H1 (cell line): ENCODE measurements at regions not wholly inside any gene's neighbourhood (a gene's known extent, or its start where the extent isn't known, plus 50 kb on each side); places are given as distances from the start of the nearest gene placed in this dataset.

Experiments used
- CTCF ChIA-PET: fragments of 300-600 bp; sonication (Branson Sonifier 250); formaldehyde crosslinking; loops from one replicate; lab custom pipeline; 2021; ENCODE audit not compliant: partially characterized antibody; lab: Charles Lee
- POLR2A ChIA-PET: fragments of 300-600 bp; sonication (Branson Sonifier 250); formaldehyde crosslinking; loops from one replicate; lab custom pipeline; 2021; ENCODE audit warnings: inconsistent platforms; ENCODE audit not compliant: partially characterized antibody; lab: Charles Lee
- DNase-seq, 2 experiments: peaks; one replicate each; pipeline versions ENCODE4 v3.0.0 to v3.0.0-alpha.2; 2010 to 2022; ENCODE audit warnings: low spot score in 2 of 2, low read depth in 1 of 2, mixed read lengths in 1 of 2
- FAIRE-seq: peaks from 2 replicates; lab custom pipeline; 2011; peaks lifted over from hg19 to GRCh38; lab: Jason Lieb, UNC
- H2AFZ ChIP-seq: 2 replicates; pipeline ENCODE4 v1.8.1; 2012; ENCODE audit warnings: low read length, inconsistent platforms
- H2AK5ac ChIP-seq: 2 replicates; pipeline ENCODE4 v1.6.1; 2013; ENCODE audit warnings: low read depth, low read length
- H2BK120ac ChIP-seq: replicated peaks from 2 replicates; pipeline ENCODE3; 2013; ENCODE audit warnings: low read depth, low read length, inconsistent platforms
- H2BK12ac ChIP-seq: 2 replicates; pipeline ENCODE4 v1.6.1; 2013; ENCODE audit warnings: low read depth, low read length
- H2BK15ac ChIP-seq: 2 replicates; pipeline ENCODE4 v1.6.1; 2013; ENCODE audit warnings: low read length
- H2BK20ac ChIP-seq: 2 replicates; pipeline ENCODE4 v1.6.1; 2013; ENCODE audit warnings: low read length
- H2BK5ac ChIP-seq: 2 replicates; pipeline ENCODE4 v1.6.1; 2013; ENCODE audit warnings: low read depth, low read length
- H3K14ac ChIP-seq: 2 replicates; pipeline ENCODE4 v1.6.1; 2013; ENCODE audit warnings: inconsistent platforms; ENCODE audit not compliant: insufficient read length
- H3K18ac ChIP-seq: 2 replicates; pipeline ENCODE4 v1.6.1; 2013; ENCODE audit warnings: low read length; ENCODE audit errors: extremely low read depth
- H3K23ac ChIP-seq: 2 replicates; pipeline ENCODE4 v1.6.1; 2013; ENCODE audit warnings: inconsistent platforms; ENCODE audit not compliant: insufficient read length
- H3K23me2 ChIP-seq: 2 replicates; pipeline ENCODE4 v1.6.1; 2013; ENCODE audit warnings: low read depth, low read length
- H3K27ac ChIP-seq: 2 replicates; pipeline ENCODE4 v1.6.1; 2011; ENCODE audit warnings: low read depth, low read length, inconsistent platforms
- H3K27me3 ChIP-seq, 4 experiments: replicated peaks in 1 of 4; 1 replicate in 1 of 4; 2 replicates in 3 of 4; pipeline versions ENCODE4 v1.6.1 to v1.8.1; 2011 to 2013; ENCODE audit warnings: low read length in 3 of 4, mild to moderate bottlenecking in 3 of 4, inconsistent platforms in 2 of 4, mixed read lengths in 2 of 4, moderate library complexity in 1 of 4; ENCODE audit not compliant: control insufficient read depth in 3 of 4, insufficient read depth in 3 of 4; ENCODE audit errors: extremely low read depth in 1 of 4
- H3K36me3 ChIP-seq, 4 experiments: 2 replicates each; pipeline versions ENCODE4 v1.6.1 to v1.8.1; 2011 to 2013; ENCODE audit warnings: mild to moderate bottlenecking in 4 of 4, low read length in 3 of 4, moderate library complexity in 2 of 4, control low read depth in 1 of 4, inconsistent platforms in 1 of 4; ENCODE audit not compliant: insufficient read depth in 4 of 4, control insufficient read depth in 2 of 4
- H3K4ac ChIP-seq: replicated peaks from 2 replicates; pipeline ENCODE3; 2013; ENCODE audit warnings: low read length, low read depth, mixed read lengths, inconsistent platforms; ENCODE audit not compliant: insufficient read length
- H3K4me1 ChIP-seq, 4 experiments: replicated peaks in 1 of 4; 1 replicate in 1 of 4; 2 replicates in 3 of 4; pipeline versions ENCODE4 v1.6.1 to v1.8.1; 2011 to 2013; ENCODE audit warnings: low read length in 3 of 4, inconsistent platforms in 2 of 4, mixed read lengths in 1 of 4; ENCODE audit not compliant: insufficient read depth in 4 of 4, control insufficient read depth in 3 of 4
- H3K4me2 ChIP-seq, 2 experiments: 2 replicates each; pipeline versions ENCODE4 v1.6.1 to v1.8.1; 2011 to 2013; ENCODE audit warnings: low read depth in 2 of 2, low read length in 2 of 2, control low read depth in 1 of 2, inconsistent platforms in 1 of 2, mild to moderate bottlenecking in 1 of 2; ENCODE audit not compliant: insufficient read depth in 1 of 2
- H3K4me3 ChIP-seq, 4 experiments: fragments of 200-600, 300-600 bp in 1 of 4; sonication (generic), shearing (Covaris generic), sonication (Bioruptor Twin) in 1 of 4; 2 replicates each; pipeline versions ENCODE4 v1.5.1 to v1.8.1; 2011 to 2016; ENCODE audit warnings: low read length in 4 of 4, low read depth in 3 of 4, control low read depth in 2 of 4, inconsistent platforms in 2 of 4, mild to moderate bottlenecking in 2 of 4, mixed read lengths in 1 of 4, moderate library complexity in 1 of 4; ENCODE audit not compliant: insufficient read depth in 2 of 4; ENCODE audit errors: extremely low read depth in 1 of 4
- H3K56ac ChIP-seq: replicated peaks from 2 replicates; pipeline ENCODE3; 2013; ENCODE audit warnings: low read depth, mild to moderate bottlenecking, mixed read lengths, low read length, inconsistent platforms; ENCODE audit not compliant: insufficient read length
- H3K79me1 ChIP-seq: 2 replicates; pipeline ENCODE4 v1.6.1; 2013; ENCODE audit warnings: low read depth, low read length, control low read depth
- H3K79me2 ChIP-seq, 2 experiments: 2 replicates each; pipeline versions ENCODE4 v1.6.1 to v1.8.1; 2012 to 2013; ENCODE audit warnings: low read length in 2 of 2, mild to moderate bottlenecking in 2 of 2, inconsistent platforms in 1 of 2; ENCODE audit not compliant: insufficient read depth in 2 of 2, control insufficient read depth in 1 of 2
- H3K9ac ChIP-seq, 4 experiments: replicated peaks in 1 of 4; 1 replicate in 1 of 4; 2 replicates in 3 of 4; pipeline versions ENCODE4 v1.6.1 to v1.8.1; 2011 to 2013; ENCODE audit warnings: low read depth in 3 of 4, low read length in 3 of 4, control low read depth in 2 of 4, mild to moderate bottlenecking in 2 of 4, moderate library complexity in 2 of 4, inconsistent platforms in 1 of 4; ENCODE audit errors: extremely low read depth in 1 of 4
- H3K9me3 ChIP-seq, 2 experiments: 2 replicates each; pipeline versions ENCODE4 v1.6.1 to v1.8.1; 2012 to 2013; ENCODE audit warnings: mild to moderate bottlenecking in 2 of 2, moderate library complexity in 2 of 2, control low read depth in 1 of 2, inconsistent platforms in 1 of 2, low read depth in 1 of 2, low read length in 1 of 2, mixed read lengths in 1 of 2; ENCODE audit not compliant: insufficient read depth in 2 of 2
- H4K20me1 ChIP-seq, 2 experiments: replicated peaks in 1 of 2; 2 replicates each; pipeline versions ENCODE3 to v1.8.1; 2011 to 2013; ENCODE audit warnings: inconsistent platforms in 2 of 2, low read length in 2 of 2, mild to moderate bottlenecking in 1 of 2; ENCODE audit not compliant: insufficient read depth in 2 of 2, control insufficient read depth in 1 of 2
- H4K5ac ChIP-seq: 2 replicates; pipeline ENCODE4 v1.6.1; 2013; ENCODE audit warnings: low read length, low read depth, mixed read lengths, inconsistent platforms; ENCODE audit not compliant: insufficient read length
- H4K8ac ChIP-seq: 2 replicates; pipeline ENCODE4 v1.8.0; 2013; ENCODE audit warnings: mild to moderate bottlenecking, moderate library complexity, low read length, inconsistent platforms; ENCODE audit not compliant: insufficient read depth; ENCODE audit errors: extremely low read depth
- H4K91ac ChIP-seq: replicated peaks from 2 replicates; pipeline ENCODE3; 2013; ENCODE audit warnings: low read length, mixed read lengths, inconsistent platforms; ENCODE audit not compliant: insufficient read length
- ASH2L ChIP-seq: fragments of 200-600, 300-600 bp; sonication (generic); IDR thresholded peaks from one replicate; pipeline ENCODE4 v1.7.1; 2017; ENCODE audit warnings: low read length
- CHD1 ChIP-seq: IDR thresholded peaks from 2 replicates; pipeline ENCODE4 v1.6.1; 2012; ENCODE audit warnings: low read depth, low read length, improper control_type of control experiment
- EZH2 ChIP-seq: fragments of 200-600 bp; sonication (generic); IDR thresholded peaks from 2 replicates; pipeline ENCODE4 v1.7.1; 2012; ENCODE audit warnings: low read depth, mild to moderate bottlenecking, moderate library complexity, low read length, inconsistent platforms; ENCODE audit not compliant: severe bottlenecking
- SP1 ChIP-seq: IDR thresholded peaks from 2 replicates; pipeline ENCODE4 v1.6.1; 2011; ENCODE audit warnings: low read depth, low read length
- TCF12 ChIP-seq: IDR thresholded peaks from 2 replicates; pipeline ENCODE4 v1.6.1; 2011; ENCODE audit warnings: low read depth, mild to moderate bottlenecking, low read length
- TEAD4 ChIP-seq: IDR thresholded peaks from 2 replicates; pipeline ENCODE4 v1.6.1; 2012; ENCODE audit warnings: low read depth, low read length, inconsistent platforms, mixed read lengths
- WGBS, 2 experiments: shearing (Covaris generic) in 1 of 2; methylation state at CpG; one replicate each; pipeline versions ENCODE4 v1.1.6 to v1.1.7; 2013 to 2015; ENCODE audit warnings: low lambda C conversion rate in 2 of 2, mixed read lengths in 2 of 2, inconsistent platforms in 1 of 2, low coverage in 1 of 2, missing lambda C conversion rate in 1 of 2; ENCODE audit not compliant: insufficient replicate concordance in 2 of 2, insufficient coverage in 1 of 2, insufficient read length in 1 of 2; ENCODE audit errors: extremely low coverage in 1 of 2, missing lambda C conversion rate in 1 of 2; 5-methylcytosine and 5-hydroxymethylcytosine counted together
- TF ChIP-seq, protein P1 (sequence below): IDR thresholded peaks from 2 replicates; pipeline ENCODE4 v1.6.1; 2012; ENCODE audit warnings: inconsistent platforms
- TF ChIP-seq, protein P2 (sequence below): IDR thresholded peaks from 2 replicates; pipeline ENCODE4 v1.6.1; 2012; ENCODE audit warnings: inconsistent platforms

DNA sequence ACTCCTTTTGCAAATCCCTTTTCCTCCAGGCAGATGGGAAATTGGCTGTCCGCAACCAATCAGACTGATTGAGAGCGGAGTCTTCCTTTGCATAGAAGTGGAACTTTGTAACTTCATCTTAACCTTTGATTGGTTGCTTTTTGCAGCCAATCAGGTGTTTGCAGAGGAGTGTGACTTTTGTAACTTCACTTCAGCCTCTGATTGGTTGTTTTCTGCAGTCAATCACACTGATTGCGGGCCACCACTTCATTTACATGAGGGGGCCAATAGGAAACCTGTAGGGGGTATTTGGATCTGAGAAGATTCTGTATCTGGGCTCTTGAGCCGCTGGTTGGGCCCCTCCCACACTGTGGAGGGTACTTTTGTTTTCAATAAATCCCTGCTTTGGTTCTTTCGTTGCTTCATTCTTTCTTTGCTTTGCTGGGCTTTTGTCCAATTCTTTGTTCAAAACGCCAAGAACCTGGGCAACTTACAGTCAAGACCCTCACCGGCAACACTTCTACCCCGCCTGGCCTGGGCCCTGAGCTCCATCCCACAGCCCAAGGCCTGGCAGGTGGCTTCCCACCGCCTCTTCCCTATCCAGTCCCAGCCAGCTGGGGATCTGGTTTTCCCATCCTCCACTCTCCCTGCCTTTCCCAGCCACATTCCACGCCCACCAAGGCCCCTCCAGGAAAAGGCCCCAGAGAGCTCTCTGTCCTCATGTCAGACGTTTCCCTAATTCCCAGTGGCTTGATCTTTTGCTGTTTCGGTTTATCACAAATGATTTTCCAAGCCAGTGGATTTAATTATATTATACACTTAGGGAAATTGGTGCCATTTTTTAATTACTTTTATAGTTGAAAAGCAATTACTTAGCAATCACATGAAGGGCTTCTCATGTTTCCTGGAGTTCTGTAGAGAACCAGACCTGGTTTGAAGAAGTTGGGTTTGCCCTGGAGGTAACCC lies 110.2 kb upstream of the STX18 start:
- DNase-seq (no peak), FAIRE-seq (no peak)
- Histone ChIP-seq H2BK120ac (no peak overlapping the region), H3K18ac (no peak overlapping the region), H4K91ac (no peak overlapping the region), H3K4me2 (no peak overlapping the region), H3K14ac (no peak overlapping the region), H3K23ac (no peak overlapping the region), H4K20me1 (no peaks in the 10 kb centered on the region), H4K8ac (no peak overlapping the region; the same call in 1 of the 2 replicates), H3K4me3 (no peak overlapping the region), H3K9ac (no peak overlapping the region), H3K4me1 (peaks cover 0 to 3% (median 1%) of the 10 kb centered on the region in 4 experiments; a peak in 2 of 7 replicates), H4K5ac (no peak overlapping the region), H3K79me1 (no peaks in the 10 kb centered on the region), H3K23me2 (no peaks in the 10 kb centered on the region), H2BK20ac (no peak overlapping the region), H2AFZ (no peak overlapping the region), H2BK12ac (no peak overlapping the region), H3K27me3 (no peaks in the 10 kb centered on the region), H3K9me3 (no peaks in the 10 kb centered on the region), H3K27ac (no peak overlapping the region), H2BK15ac (no peak overlapping the region)
- POLR2A ChIA-PET: interaction anchor here (0.9 to 2.0 kb wide), 3 partner anchors 15 to 132 kb away, joined by 3 to 7 read pairs (median 3); no protein-coding TSS in a partner anchor
- CTCF ChIA-PET: interaction anchor here (0.6 to 4.8 kb wide), 5 partner anchors 12 to 1370 kb away, joined by 3 to 36 read pairs (median 3); no protein-coding TSS in a partner anchor
- TF ChIP-seq TEAD4 (peak; percentile 74), EZH2 (no peak), TCF12 (0 out of 2 replicates have a peak, but pooled peaks have one; percentile 7), SP1 (peak; percentile 72), CHD1 (no peak), ASH2L (peak; percentile 46)
- TF ChIP-seq, protein P1, sequence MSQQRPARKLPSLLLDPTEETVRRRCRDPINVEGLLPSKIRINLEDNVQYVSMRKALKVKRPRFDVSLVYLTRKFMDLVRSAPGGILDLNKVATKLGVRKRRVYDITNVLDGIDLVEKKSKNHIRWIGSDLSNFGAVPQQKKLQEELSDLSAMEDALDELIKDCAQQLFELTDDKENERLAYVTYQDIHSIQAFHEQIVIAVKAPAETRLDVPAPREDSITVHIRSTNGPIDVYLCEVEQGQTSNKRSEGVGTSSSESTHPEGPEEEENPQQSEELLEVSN: peak; percentile 91
- TF ChIP-seq, protein P2, sequence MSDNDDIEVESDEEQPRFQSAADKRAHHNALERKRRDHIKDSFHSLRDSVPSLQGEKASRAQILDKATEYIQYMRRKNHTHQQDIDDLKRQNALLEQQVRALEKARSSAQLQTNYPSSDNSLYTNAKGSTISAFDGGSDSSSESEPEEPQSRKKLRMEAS: peak; percentile 56
- TF ChIP-seq, all 59 proteins: peak for 6
- no peaks in the 10 kb centered on the region for H3K36me3 ChIP-seq
- H3K56ac ChIP-seq: no peak overlapping the region
- H2BK5ac ChIP-seq: no peak overlapping the region
- H2AK5ac ChIP-seq: no peak overlapping the region
- WGBS, 2 experiments: 84% methylated on average over 12 of the region's 12 CpGs; no CpG with 5 or more reads in 1 of the 2 experiments
- no peak overlapping the region for H3K4ac ChIP-seq
- H3K79me2 ChIP-seq: no peaks in the 10 kb centered on the region
